GM19468 (cell line): ENCODE measurements at regions not wholly inside any gene's neighbourhood (a gene's known extent, or its start where the extent isn't known, plus 50 kb on each side); places are given as distances from the start of the nearest gene placed in this dataset.

Experiments
- ATAC-seq: cut with Tn5 transposase; IDR thresholded peaks from one replicate; pipeline ENCODE4 v1.9.1; 2021; ENCODE audit warnings: mild to moderate bottlenecking, moderate library complexity, moderate number of reproducible peaks; ENCODE audit not compliant: unreplicated experiment; ENCODE audit errors: extremely low read depth

GRCh38 chr2:149653831-149654445 lies 66.4 kb upstream of the MMADHC start:
- no peak for ATAC-seq

- ATAC-seq: no peak
Observed at GRCh38 chr2:149652926-149653325, 65.4 kb upstream of the MMADHC start.

GRCh38 chr2:149652526-149652925 lies 65.0 kb upstream of the MMADHC start:
- no peak for ATAC-seq

- no peak for ATAC-seq
Observed at GRCh38 chr2:149651229-149651628, 63.7 kb upstream of the MMADHC start.

- ATAC-seq: no peak
Observed at GRCh38 chr2:149650006-149650405, 62.4 kb upstream of the MMADHC start.

- ATAC-seq: no peak
Observed at GRCh38 chr2:149648282-149649030, 60.9 kb upstream of the MMADHC start.

GRCh38 chr2:149645391-149645790 lies 57.8 kb upstream of the MMADHC start:
- ATAC-seq: no peak
